Thoracic aorta (tissue), 2 donors: ENCODE measurements at regions not wholly inside any gene's neighbourhood (a gene's known extent, or its start where the extent isn't known, plus 50 kb on each side); places are given as distances from the start of the nearest gene placed in this dataset.

Source experiments
- ATAC-seq: fragments of 150-250 bp; one replicate; pipeline ENCODE4 v1.8.0; 2017; ENCODE audit warnings: low read depth; ENCODE audit not compliant: insufficient number of reproducible peaks, low FRiP score
- DNase-seq: peaks from one replicate; pipeline ENCODE4 v3.0.0-alpha.2; 2020; ENCODE audit warnings: low spot score
- H3K27ac ChIP-seq, 2 donors: fragments of 200-600 bp; sonication (generic); 1 replicate in 1 of 2; 2 replicates in 1 of 2; pipeline ENCODE4 v1.5.1; 2016; ENCODE audit warnings: mild to moderate bottlenecking in 2 of 2, moderate library complexity in 2 of 2
- H3K27me3 ChIP-seq: fragments of 200-600 bp; sonication (generic); replicated peaks from 2 replicates; pipeline ENCODE4 v1.6.0; 2016; ENCODE audit warnings: mild to moderate bottlenecking; ENCODE audit not compliant: insufficient read depth
- H3K36me3 ChIP-seq: fragments of 200-600 bp; sonication (generic); one replicate; pipeline ENCODE4 v1.5.1; 2016
- H3K4me1 ChIP-seq, 2 donors: fragments of 200-600 bp; sonication (generic); 1 replicate in 1 of 2; 2 replicates in 1 of 2; pipeline versions ENCODE4 v1.5.1 to v1.6.0; 2016; ENCODE audit warnings: low read depth in 2 of 2, mild to moderate bottlenecking in 1 of 2; ENCODE audit not compliant: control insufficient read depth in 1 of 2
- H3K4me3 ChIP-seq: fragments of 200-600 bp; sonication (generic); 2 replicates; pipeline ENCODE4 v1.5.1; 2016; ENCODE audit warnings: mild to moderate bottlenecking
- H3K9me3 ChIP-seq: fragments of 200-600 bp; sonication (generic); 2 replicates; pipeline ENCODE4 v1.5.1; 2016
- CTCF ChIP-seq: fragments of 200-600 bp; sonication (generic); IDR thresholded peaks from one replicate; pipeline ENCODE4 v1.5.1; 2019; ENCODE audit warnings: antibody characterized with exemption

- H3K9me3 ChIP-seq: no peaks in the 10 kb centered on the region
- DNase-seq (no peak), ATAC-seq (no peak)
- no peaks in the 10 kb centered on the region for H3K36me3 ChIP-seq
- H3K4me3 ChIP-seq: no peak overlapping the region
- H3K27me3 ChIP-seq: no peaks in the 10 kb centered on the region
- no peaks in the 10 kb centered on the region for H3K4me1 ChIP-seq
- TF ChIP-seq CTCF: no peak
- H3K27ac ChIP-seq: no peak overlapping the region
Observed at GRCh38 chr3:35505772-35506171, 133.6 kb upstream of the ARPP21 start.

DNA sequence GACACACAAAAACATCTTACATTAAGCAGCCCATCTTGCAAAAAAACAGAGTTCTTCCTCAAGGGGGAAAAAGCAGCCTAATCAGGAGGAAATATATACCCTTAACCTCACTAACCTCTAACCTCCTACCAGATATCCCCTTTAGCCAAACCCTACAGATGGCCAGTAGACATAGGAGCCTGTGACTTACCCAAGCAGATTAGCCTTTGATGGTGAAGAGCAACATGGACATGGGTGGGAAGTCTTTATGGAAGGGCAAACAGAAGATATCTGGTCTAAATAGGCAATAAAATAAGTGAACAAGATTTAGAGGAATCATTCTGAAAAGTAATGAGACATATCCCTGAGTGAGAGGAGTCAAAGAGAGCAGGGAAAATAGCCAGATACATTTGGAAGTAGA is 119.4 kb upstream of the ARPP21 start:
- no peaks in the 10 kb centered on the region for H3K27me3 ChIP-seq
- H3K4me3 ChIP-seq: no peak overlapping the region
- H3K9me3 ChIP-seq: no peaks in the 10 kb centered on the region
- no peak for TF ChIP-seq CTCF
- no peaks in the 10 kb centered on the region for H3K36me3 ChIP-seq
- no peak for DNase-seq
- H3K4me1 ChIP-seq: peaks cover 0 to 6% of the 10 kb centered on the region in 2 donors
- no peak for ATAC-seq
- no peak overlapping the region for H3K27ac ChIP-seq

GRCh38 chr3:35521196-35521595 is 118.1 kb upstream of the ARPP21 start:
- H3K36me3 ChIP-seq: no peaks in the 10 kb centered on the region
- H3K27ac ChIP-seq: no peak overlapping the region
- no peak for DNase-seq
- ATAC-seq: no peak
- no peak for TF ChIP-seq CTCF
- no peaks in the 10 kb centered on the region for H3K9me3 ChIP-seq
- H3K4me3 ChIP-seq: no peak overlapping the region
- H3K4me1 ChIP-seq: peaks cover 0 to 6% of the 10 kb centered on the region in 2 donors
- no peaks in the 10 kb centered on the region for H3K27me3 ChIP-seq

DNA sequence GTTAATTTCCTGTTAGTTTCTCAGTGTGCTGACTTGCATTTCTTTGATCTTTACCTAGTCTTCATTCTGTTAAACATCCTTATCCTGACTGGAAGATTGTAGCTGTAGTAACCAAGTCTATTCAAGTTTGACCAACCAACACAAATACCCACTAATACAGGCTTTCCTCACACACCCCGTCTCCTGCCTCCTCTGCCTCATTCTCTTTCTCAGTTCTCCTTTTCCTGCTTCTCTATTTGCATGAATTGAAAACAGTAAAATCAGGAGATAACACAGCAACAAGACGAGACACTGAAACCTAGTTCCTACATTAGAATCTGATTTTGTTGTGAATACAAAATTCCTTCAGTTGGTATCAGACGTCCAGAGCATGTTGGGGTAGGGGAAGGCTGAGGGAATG is 116.9 kb upstream of the ARPP21 start:
- H3K9me3 ChIP-seq: no peaks in the 10 kb centered on the region

DNA sequence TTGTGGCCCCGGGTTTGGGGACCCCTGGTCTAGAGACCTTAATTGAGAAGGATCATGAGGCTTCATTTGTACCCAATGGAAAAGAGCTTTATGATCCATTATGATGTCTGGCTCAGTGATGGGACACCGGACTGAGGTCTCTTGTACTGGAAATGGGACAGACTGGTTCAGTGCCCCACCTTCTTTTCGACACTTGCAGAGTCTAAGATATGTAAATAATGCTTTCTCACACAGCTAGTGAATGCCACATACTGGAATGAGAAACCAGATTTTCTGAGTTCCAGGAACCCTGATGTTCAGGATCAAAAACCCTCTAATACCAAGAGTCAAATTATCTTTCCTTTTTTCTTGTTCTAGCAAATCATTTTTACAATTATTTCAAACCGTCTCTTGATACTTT is 116.3 kb upstream of the ARPP21 start:
- Histone ChIP-seq H3K9me3 (no peaks in the 10 kb centered on the region), H3K4me3 (no peak overlapping the region), H3K4me1 (peaks cover 0 to 6% of the 10 kb centered on the region in 2 donors), H3K27ac (no peak overlapping the region), H3K36me3 (no peaks in the 10 kb centered on the region), H3K27me3 (no peaks in the 10 kb centered on the region)
- no peak for DNase-seq
- no peak for ATAC-seq
- TF ChIP-seq CTCF: no peak

More for the DNA sequence above, 116.9 kb upstream of the ARPP21 start:
- Histone ChIP-seq H3K36me3 (no peaks in the 10 kb centered on the region), H3K27me3 (no peaks in the 10 kb centered on the region), H3K4me3 (no peak overlapping the region), H3K4me1 (peaks cover 0 to 6% of the 10 kb centered on the region in 2 donors), H3K27ac (no peak overlapping the region)
- no peak for DNase-seq
- ATAC-seq: no peak
- TF ChIP-seq CTCF: no peak
